Prostate gland (tissue), 2 donors: ENCODE measurements at regions not wholly inside any gene's neighbourhood (a gene's known extent, or its start where the extent isn't known, plus 50 kb on each side); places are given as distances from the start of the nearest gene placed in this dataset.

Source experiments
- DNase-seq: peaks from one replicate; pipeline ENCODE4 v3.0.0-alpha.2; 2019; ENCODE audit warnings: low spot score
- H3K27ac ChIP-seq, 2 donors: fragments of 200-600 bp; sonication (generic); 2 replicates each; pipeline ENCODE4 v1.5.1; 2017 to 2019
- H3K27me3 ChIP-seq: fragments of 200-600 bp; sonication (generic); replicated peaks from 2 replicates; pipeline ENCODE4 v1.5.1; 2019; ENCODE audit not compliant: insufficient read depth
- H3K36me3 ChIP-seq, 2 donors: fragments of 200-600 bp; sonication (generic); 1 replicate in 1 of 2; 2 replicates in 1 of 2; pipeline versions ENCODE4 v1.5.1 to v1.8.1; 2017 to 2019
- H3K4me1 ChIP-seq: fragments of 200-600 bp; sonication (generic); replicated peaks from 2 replicates; pipeline ENCODE4 v1.5.1; 2019
- H3K4me3 ChIP-seq, 2 donors: fragments of 200-600 bp; sonication (generic); 2 replicates each; pipeline ENCODE4 v1.5.1; 2017 to 2019
- H3K9me3 ChIP-seq: fragments of 200-600 bp; sonication (generic); 2 replicates; pipeline ENCODE4 v1.5.1; 2017
- POLR2A ChIP-seq: fragments of 450-650 bp; IDR thresholded peaks from one replicate; pipeline ENCODE4 v1.6.1; 2016; ENCODE audit warnings: antibody characterized with exemption, mild to moderate bottlenecking
- POLR2AphosphoS5 ChIP-seq: sonication (generic); formaldehyde crosslinking; IDR thresholded peaks from one replicate; pipeline ENCODE4 v1.6.1; 2017; ENCODE audit warnings: antibody characterized with exemption
- WGBS: methylation state at CpG from one replicate; pipeline ENCODE4 v1.1.5; 2018; 5-methylcytosine and 5-hydroxymethylcytosine counted together
- intact Hi-C: fragments of 100-400 bp; cut with DNase I; formaldehyde crosslinking; loops from one replicate; pipeline ENCODE4 v1.14.2; 2022
- TF ChIP-seq, protein P1 (sequence below), 4 experiments: fragments of 200-600 bp in 2 of 4; fragments of 450-650 bp in 2 of 4; sonication (generic) in 2 of 4; IDR thresholded peaks; 1 replicate in 3 of 4; 2 replicates in 1 of 4; pipeline ENCODE4 v1.5.1; 2016 to 2019; ENCODE audit warnings: antibody characterized with exemption in 4 of 4, mild to moderate bottlenecking in 2 of 4, moderate library complexity in 2 of 4

DNA sequence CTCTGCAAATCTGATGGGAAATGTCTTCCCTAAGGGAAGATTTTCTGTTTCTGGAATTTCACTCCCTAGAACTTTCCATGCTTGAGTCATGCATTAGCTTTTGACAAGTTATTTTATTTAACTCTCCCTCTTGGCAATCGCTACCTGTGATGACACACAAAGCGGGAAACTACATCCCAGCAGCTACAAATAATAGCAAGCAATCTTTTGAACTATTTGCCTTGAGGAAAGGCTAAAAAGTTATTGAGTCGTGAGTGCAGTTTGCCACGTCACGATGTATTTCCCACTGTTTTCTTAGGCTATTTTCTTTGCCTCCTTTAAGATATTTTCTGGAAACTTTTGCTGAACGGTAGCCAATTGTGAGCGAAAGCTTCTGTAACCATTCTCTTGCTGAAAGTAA lies 353.3 kb upstream of the HTR2A start:
- Histone ChIP-seq H3K27ac (no peak overlapping the region), H3K4me1 (no peaks in the 10 kb centered on the region), H3K4me3 (no peak overlapping the region), H3K36me3 (no peaks in the 10 kb centered on the region), H3K27me3 (no peaks in the 10 kb centered on the region), H3K9me3 (no peaks in the 10 kb centered on the region)
- DNase-seq: no peak
- intact Hi-C loops: no loop called here
- TF ChIP-seq POLR2AphosphoS5: no peak
- no peak for TF ChIP-seq POLR2A
- TF ChIP-seq, protein P1, sequence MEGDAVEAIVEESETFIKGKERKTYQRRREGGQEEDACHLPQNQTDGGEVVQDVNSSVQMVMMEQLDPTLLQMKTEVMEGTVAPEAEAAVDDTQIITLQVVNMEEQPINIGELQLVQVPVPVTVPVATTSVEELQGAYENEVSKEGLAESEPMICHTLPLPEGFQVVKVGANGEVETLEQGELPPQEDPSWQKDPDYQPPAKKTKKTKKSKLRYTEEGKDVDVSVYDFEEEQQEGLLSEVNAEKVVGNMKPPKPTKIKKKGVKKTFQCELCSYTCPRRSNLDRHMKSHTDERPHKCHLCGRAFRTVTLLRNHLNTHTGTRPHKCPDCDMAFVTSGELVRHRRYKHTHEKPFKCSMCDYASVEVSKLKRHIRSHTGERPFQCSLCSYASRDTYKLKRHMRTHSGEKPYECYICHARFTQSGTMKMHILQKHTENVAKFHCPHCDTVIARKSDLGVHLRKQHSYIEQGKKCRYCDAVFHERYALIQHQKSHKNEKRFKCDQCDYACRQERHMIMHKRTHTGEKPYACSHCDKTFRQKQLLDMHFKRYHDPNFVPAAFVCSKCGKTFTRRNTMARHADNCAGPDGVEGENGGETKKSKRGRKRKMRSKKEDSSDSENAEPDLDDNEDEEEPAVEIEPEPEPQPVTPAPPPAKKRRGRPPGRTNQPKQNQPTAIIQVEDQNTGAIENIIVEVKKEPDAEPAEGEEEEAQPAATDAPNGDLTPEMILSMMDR (IDR thresholded peaks at IDR 0.05): no peak
- WGBS: 73% methylated on average over 7 of the region's 7 CpGs

GRCh38 chr13:47249266-47249665 lies 352.4 kb upstream of the HTR2A start:
- Histone ChIP-seq H3K27me3 (no peaks in the 10 kb centered on the region), H3K27ac (no peak overlapping the region), H3K36me3 (no peaks in the 10 kb centered on the region), H3K9me3 (no peaks in the 10 kb centered on the region), H3K4me1 (no peaks in the 10 kb centered on the region), H3K4me3 (no peak overlapping the region)
- DNase-seq: no peak
- TF ChIP-seq, protein P1 (IDR thresholded peaks at IDR 0.05): no peak
- TF ChIP-seq POLR2A (no peak), POLR2AphosphoS5 (no peak)
- intact Hi-C loops: no loop called here

DNA sequence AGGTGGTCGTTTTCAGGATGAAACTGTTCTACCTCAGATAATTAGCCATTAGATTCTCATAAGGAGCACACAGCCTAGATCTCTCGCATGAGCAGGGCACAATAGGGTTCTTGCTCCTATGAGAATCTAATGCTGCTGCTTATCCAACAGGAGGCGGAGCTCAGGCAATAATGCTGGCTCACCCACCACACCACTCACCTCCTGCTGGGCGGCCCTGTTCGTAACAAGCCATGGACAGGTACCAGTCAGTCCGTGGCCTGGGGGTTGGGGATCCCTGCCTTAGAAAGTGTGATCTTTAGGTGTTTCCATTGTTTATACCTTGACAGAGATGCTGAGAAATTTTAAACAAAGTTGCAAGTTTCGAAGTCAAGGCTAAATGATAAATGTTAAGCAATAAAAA lies 344.6 kb upstream of the HTR2A start:
- no peak for TF ChIP-seq POLR2A
- no peak for TF ChIP-seq POLR2AphosphoS5
- TF ChIP-seq, protein P1 (IDR thresholded peaks at IDR 0.05): no peak
- H3K4me1 ChIP-seq: no peaks in the 10 kb centered on the region
- H3K36me3 ChIP-seq: no peaks in the 10 kb centered on the region
- H3K27me3 ChIP-seq: no peaks in the 10 kb centered on the region
- no peak overlapping the region for H3K27ac ChIP-seq
- 70% methylated on average over 7 of the region's 7 CpGs for WGBS
- no peak for DNase-seq
- H3K9me3 ChIP-seq: no peaks in the 10 kb centered on the region
- intact Hi-C loops: no loop called here
- no peak overlapping the region for H3K4me3 ChIP-seq

GRCh38 chr13:47239025-47239424 lies 342.2 kb upstream of the HTR2A start:
- intact Hi-C loops: no loop called here
- 77% methylated on average over 3 of the region's 3 CpGs for WGBS
- DNase-seq: no peak

GRCh38 chr13:47237571-47237970 lies 340.7 kb upstream of the HTR2A start:
- intact Hi-C loops: no loop called here
- Histone ChIP-seq H3K4me1 (no peaks in the 10 kb centered on the region), H3K4me3 (no peak overlapping the region), H3K9me3 (no peaks in the 10 kb centered on the region), H3K36me3 (no peaks in the 10 kb centered on the region), H3K27ac (no peak overlapping the region), H3K27me3 (no peaks in the 10 kb centered on the region)
- WGBS: 83% methylated on average over 2 of the region's 2 CpGs
- TF ChIP-seq POLR2AphosphoS5 (no peak), POLR2A (no peak)
- no peak for DNase-seq

More at GRCh38 chr13:47239025-47239424, 342.2 kb upstream of the HTR2A start:
- H3K4me1 ChIP-seq: no peaks in the 10 kb centered on the region
- H3K4me3 ChIP-seq: no peak overlapping the region
- H3K36me3 ChIP-seq: no peaks in the 10 kb centered on the region
- H3K27ac ChIP-seq: no peak overlapping the region
- H3K9me3 ChIP-seq: no peaks in the 10 kb centered on the region
- no peaks in the 10 kb centered on the region for H3K27me3 ChIP-seq
- TF ChIP-seq POLR2AphosphoS5 (no peak), POLR2A (no peak)
- TF ChIP-seq, protein P1 (IDR thresholded peaks at IDR 0.05): no peak
